ENCODE measurements at regions not wholly inside any gene's neighbourhood (a gene's known extent, or its start where the extent isn't known, plus 50 kb on each side); places are given as distances from the start of the nearest gene placed in this dataset.

DNA sequence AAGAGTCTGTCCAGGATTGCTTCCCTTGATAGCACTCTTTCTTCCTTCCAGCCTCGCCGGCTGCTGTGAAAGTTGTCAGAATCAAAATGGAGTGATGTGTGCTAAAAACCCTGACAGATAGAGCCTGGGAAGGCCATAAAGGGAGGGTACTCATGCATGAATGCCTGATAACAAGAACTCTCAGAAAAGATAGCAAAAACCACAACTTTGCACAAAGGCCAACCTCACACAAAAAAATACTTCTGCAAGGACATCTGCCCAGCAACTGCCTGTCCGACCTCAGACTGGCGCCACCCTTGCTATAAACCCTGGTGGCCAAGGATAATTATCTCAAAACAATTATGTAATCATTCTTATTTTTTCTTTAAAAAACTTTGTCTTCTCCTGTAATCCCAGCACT lies 133.2 kb upstream of the SVIL start:
- TF ChIP-seq, protein P1, sequence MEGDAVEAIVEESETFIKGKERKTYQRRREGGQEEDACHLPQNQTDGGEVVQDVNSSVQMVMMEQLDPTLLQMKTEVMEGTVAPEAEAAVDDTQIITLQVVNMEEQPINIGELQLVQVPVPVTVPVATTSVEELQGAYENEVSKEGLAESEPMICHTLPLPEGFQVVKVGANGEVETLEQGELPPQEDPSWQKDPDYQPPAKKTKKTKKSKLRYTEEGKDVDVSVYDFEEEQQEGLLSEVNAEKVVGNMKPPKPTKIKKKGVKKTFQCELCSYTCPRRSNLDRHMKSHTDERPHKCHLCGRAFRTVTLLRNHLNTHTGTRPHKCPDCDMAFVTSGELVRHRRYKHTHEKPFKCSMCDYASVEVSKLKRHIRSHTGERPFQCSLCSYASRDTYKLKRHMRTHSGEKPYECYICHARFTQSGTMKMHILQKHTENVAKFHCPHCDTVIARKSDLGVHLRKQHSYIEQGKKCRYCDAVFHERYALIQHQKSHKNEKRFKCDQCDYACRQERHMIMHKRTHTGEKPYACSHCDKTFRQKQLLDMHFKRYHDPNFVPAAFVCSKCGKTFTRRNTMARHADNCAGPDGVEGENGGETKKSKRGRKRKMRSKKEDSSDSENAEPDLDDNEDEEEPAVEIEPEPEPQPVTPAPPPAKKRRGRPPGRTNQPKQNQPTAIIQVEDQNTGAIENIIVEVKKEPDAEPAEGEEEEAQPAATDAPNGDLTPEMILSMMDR (IDR thresholded peaks at IDR 0.05; ENCODE audit: insufficient read depth, low read length), result no peak
- H3K4me3 ChIP-seq (ENCODE audit: low read depth, low read length), result no peak overlapping the region
- DNase-seq (ENCODE audit: low read depth), result no peak

GRCh38 chr10:29766753-29767152 lies 132.0 kb upstream of the SVIL start:
- H3K4me3 ChIP-seq (ENCODE audit: low read depth, low read length), result no peak overlapping the region
- TF ChIP-seq, protein P1 (IDR thresholded peaks at IDR 0.05; ENCODE audit: insufficient read depth, low read length), result no peak
- DNase-seq (ENCODE audit: low read depth), result no peak

GRCh38 chr10:29765330-29765729 lies 130.6 kb upstream of the SVIL start:
- DNase-seq (ENCODE audit: low read depth), result no peak
- H3K4me3 ChIP-seq (ENCODE audit: low read depth, low read length), result no peak overlapping the region
- TF ChIP-seq, protein P1 (IDR thresholded peaks at IDR 0.05; ENCODE audit: insufficient read depth, low read length), result no peak

- H3K4me3 ChIP-seq (ENCODE audit: low read depth, low read length), result no peak overlapping the region
- no peak for DNase-seq (ENCODE audit: low read depth)
- TF ChIP-seq, protein P1 (IDR thresholded peaks at IDR 0.05; ENCODE audit: insufficient read depth, low read length), result no peak
Observed at GRCh38 chr10:29763396-29763795, 128.6 kb upstream of the SVIL start.

DNA sequence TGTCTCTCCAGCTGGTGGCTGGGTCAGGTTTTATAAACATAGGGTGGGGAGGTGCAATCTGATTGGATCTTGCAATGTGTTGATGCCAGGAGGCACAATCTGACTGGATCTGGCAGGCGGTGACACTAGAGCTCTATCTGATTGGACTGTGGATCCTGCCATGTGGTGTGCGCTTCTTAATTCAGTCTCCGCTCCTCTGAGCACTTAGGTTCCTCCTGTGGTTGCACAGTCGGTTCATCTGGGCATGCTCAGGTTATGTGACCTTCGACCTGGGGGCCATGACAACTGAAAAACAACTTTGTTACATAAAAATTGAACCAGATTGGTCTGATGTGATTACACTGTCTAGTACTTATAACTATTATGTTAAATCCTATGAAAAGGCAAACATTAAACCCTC lies 127.1 kb upstream of the SVIL start:
- DNase-seq (ENCODE audit: low read depth), result no peak
- no peak overlapping the region for H3K4me3 ChIP-seq (ENCODE audit: low read depth, low read length)
- TF ChIP-seq, protein P1 (IDR thresholded peaks at IDR 0.05; ENCODE audit: insufficient read depth, low read length), result no peak

DNA sequence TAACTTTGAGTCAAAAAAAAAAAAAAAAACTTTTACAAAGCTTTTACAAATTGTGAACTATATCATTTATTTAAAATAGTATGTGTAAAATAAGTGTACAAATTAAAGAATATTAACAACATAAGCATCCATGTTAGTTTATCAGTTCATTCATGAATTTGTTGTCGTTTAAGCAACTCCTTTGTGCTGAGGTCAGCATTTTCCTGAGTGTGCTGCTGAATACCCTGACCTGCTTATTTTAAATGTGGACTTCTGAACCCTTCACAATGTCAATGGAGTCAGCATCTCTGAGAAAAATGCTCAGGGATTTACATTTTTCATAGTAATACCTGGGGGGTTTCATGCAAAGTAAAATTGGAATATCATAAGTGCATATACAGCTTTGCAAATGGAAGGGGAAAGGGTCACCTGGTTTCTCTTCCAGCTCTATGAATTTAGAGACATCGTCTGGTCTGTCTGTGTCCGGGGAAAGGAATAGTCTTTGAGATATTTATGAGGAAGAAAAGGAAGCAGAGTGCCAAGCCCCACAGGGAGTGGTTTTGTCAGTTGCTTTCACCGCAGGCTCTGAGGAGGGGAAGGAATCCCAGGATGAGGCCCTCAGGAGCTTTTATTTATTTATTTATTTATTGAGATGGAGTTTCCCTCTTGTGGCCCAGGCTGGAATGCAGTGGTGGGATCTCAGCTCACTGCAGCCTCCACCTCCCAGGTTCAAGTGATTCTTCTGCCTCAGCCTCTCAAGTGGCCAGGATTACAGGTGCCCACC lies 125.5 kb upstream of the SVIL start:
- DNase-seq (ENCODE audit: low read depth), result no peak
- no peak overlapping the region for H3K4me3 ChIP-seq (ENCODE audit: low read depth, low read length)
- TF ChIP-seq, protein P1 (IDR thresholded peaks at IDR 0.05; ENCODE audit: insufficient read depth, low read length), result no peak
